Upper lobe of left lung (tissue), 6 donors: ENCODE measurements at regions not wholly inside any gene's neighbourhood (a gene's known extent, or its start where the extent isn't known, plus 50 kb on each side); places are given as distances from the start of the nearest gene placed in this dataset.
"Not testable (repeated sequence)": the region's sequence is repeated elsewhere in the genome, so short reads cannot be mapped to it uniquely, and the experiment has no call there.

ENCODE experiments used
- ATAC-seq, 2 donors: fragments of 200-7000 bp; cut with Tn5 transposase; one replicate each; pipeline ENCODE4 v1.9.1; 2022; ENCODE audit warnings: mild to moderate bottlenecking in 2 of 2, moderate library complexity in 2 of 2; ENCODE audit not compliant: low FRiP score in 2 of 2
- DNase-seq, 2 donors: peaks; one replicate each; pipeline ENCODE4 v3.0.0-alpha.2; 2019 to 2020
- H3K27ac ChIP-seq, 4 donors: fragments of 200-600 bp; sonication (generic); one replicate each; pipeline ENCODE4 v1.5.1; 2016 to 2019
- H3K27me3 ChIP-seq, 4 donors: fragments of 200-600 bp; sonication (generic); one replicate each; pipeline ENCODE4 v1.5.1; 2017 to 2019
- H3K36me3 ChIP-seq, 4 donors: fragments of 200-600 bp; sonication (generic); one replicate each; pipeline ENCODE4 v1.5.1; 2016 to 2019
- H3K4me1 ChIP-seq, 4 donors: fragments of 200-600 bp; sonication (generic); one replicate each; pipeline ENCODE4 v1.5.1; 2018 to 2019
- H3K4me3 ChIP-seq, 4 donors: fragments of 200-600 bp; sonication (generic); one replicate each; pipeline ENCODE4 v1.5.1; 2017 to 2019; ENCODE audit warnings: mild to moderate bottlenecking in 2 of 4, moderate library complexity in 1 of 4
- H3K9me3 ChIP-seq, 4 donors: fragments of 200-600 bp; sonication (generic); one replicate each; pipeline ENCODE4 v1.5.1; 2018 to 2019
- CTCF ChIP-seq, 6 experiments: fragments of 450-650 bp in 4 of 6; fragments of 200-600 bp in 2 of 6; sonication (generic) in 2 of 6; IDR thresholded peaks; one replicate each; pipeline ENCODE4 v1.5.1; 2016 to 2019; ENCODE audit warnings: antibody characterized with exemption in 6 of 6
- EP300 ChIP-seq, 4 donors: sonication (generic); formaldehyde crosslinking; IDR thresholded peaks; one replicate each; pipeline ENCODE4 v1.5.1; 2017; ENCODE audit warnings: antibody characterized with exemption in 4 of 4, control low read depth in 2 of 4
- POLR2A ChIP-seq, 4 donors: fragments of 450-650 bp; IDR thresholded peaks; one replicate each; pipeline ENCODE4 v1.5.1; 2016 to 2017; ENCODE audit warnings: antibody characterized with exemption in 4 of 4, mild to moderate bottlenecking in 2 of 4
- POLR2AphosphoS5 ChIP-seq, 2 donors: sonication (generic); formaldehyde crosslinking; IDR thresholded peaks; one replicate each; pipeline ENCODE4 v1.5.1; 2017; ENCODE audit warnings: antibody characterized with exemption in 2 of 2
- WGBS, 2 donors: methylation state at CpG; one replicate each; pipeline ENCODE4 v1.1.5; 2017 to 2018; 5-methylcytosine and 5-hydroxymethylcytosine counted together
- donor health status: DM: no; HTN: no; CAD: no; lungs with moderate emphysema.
- donor health status: DM: no; HTN: yes; CAD: no; lungs with severe emphysema.

DNA sequence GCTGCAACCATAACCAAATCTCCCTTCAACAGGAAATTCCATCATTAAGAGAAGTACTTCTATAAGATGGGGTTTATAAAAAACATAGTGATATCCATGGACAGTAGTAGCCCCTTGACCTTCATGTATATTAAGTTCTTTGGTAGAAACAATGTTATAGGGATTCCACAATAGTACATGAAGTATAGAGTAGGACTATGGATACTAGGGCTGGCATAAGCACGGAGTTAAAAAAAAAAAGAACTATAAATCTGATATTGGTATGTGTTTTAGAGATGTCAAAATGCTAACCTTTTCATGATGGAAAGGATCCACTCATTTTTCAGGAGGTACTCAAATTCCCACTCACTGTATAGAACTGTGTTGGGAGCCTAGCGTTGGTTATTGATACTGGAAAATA, 337.6 kb downstream of the FGF10 start:
- no peak for ATAC-seq
- TF ChIP-seq CTCF (IDR thresholded peaks at IDR 0.05) (no peak), EP300 (IDR thresholded peaks at IDR 0.05) (no peak), POLR2A (IDR thresholded peaks at IDR 0.05) (no peak), POLR2AphosphoS5 (IDR thresholded peaks at IDR 0.05) (no peak)
- H3K36me3 ChIP-seq: no peaks in the 10 kb centered on the region
- H3K9me3 ChIP-seq: no peaks in the 10 kb centered on the region
- H3K4me1 ChIP-seq: no peaks in the 10 kb centered on the region
- WGBS, 2 donors: 80 to 86% methylated on average over 2 of the region's 2 CpGs
- H3K27me3 ChIP-seq: no peaks in the 10 kb centered on the region
- no peak for DNase-seq
- H3K27ac ChIP-seq: no peak overlapping the region
- no peak overlapping the region for H3K4me3 ChIP-seq

- H3K27me3 ChIP-seq: no peaks in the 10 kb centered on the region
- no peaks in the 10 kb centered on the region for H3K4me1 ChIP-seq
- H3K36me3 ChIP-seq: no peaks in the 10 kb centered on the region
- H3K9me3 ChIP-seq: no peaks in the 10 kb centered on the region
- H3K4me3 ChIP-seq: no peak overlapping the region
- TF ChIP-seq CTCF (IDR thresholded peaks at IDR 0.05) (no peak), POLR2AphosphoS5 (IDR thresholded peaks at IDR 0.05) (no peak), POLR2A (IDR thresholded peaks at IDR 0.05) (no peak), EP300 (IDR thresholded peaks at IDR 0.05) (no peak)
- DNase-seq (no peak), ATAC-seq (no peak)
- 42 to 56% methylated on average over 4 of the region's 4 CpGs for WGBS, 2 donors
- no peak overlapping the region for H3K27ac ChIP-seq
These were observed 340.8 kb downstream of the FGF10 start for GRCh38 chr5:44048276-44048984.

DNA sequence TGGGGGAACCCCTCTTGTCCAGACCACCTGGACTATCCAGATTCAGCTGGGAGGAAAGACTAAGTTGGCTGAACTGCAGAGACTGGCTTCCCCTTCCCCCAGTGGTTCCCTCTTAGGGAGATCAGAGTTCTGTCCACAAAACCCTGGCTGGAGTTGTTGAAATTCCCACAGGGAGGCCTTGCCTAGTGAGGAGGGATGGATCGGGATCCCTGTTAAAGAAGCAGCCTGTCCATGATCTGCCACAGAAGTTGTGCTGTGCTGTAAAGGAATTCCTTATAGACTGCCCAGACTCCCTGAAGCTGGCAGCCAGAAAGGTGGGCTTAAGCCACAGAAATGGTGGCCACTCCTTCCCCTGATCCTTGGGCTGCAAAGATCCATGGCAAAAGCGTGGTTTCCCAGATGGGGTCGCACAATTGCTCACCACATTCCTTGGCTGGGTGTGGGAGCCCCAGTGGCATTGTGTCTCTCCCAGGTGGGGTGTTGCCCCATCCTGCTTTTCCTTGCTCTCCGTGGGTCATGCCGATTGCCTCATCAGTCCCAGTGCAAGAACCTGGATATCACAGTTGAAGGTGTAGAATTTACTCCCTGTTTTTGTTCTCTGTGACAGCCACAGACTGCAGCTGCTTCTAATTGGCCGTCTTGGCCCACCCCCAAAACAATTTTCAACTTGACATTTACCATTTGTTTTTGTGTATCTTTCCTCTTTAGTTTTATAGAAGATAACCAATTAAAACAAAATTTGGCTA, 342.4 kb downstream of the FGF10 start:
- 65 to 82% methylated on average over 6 of the region's 6 CpGs for WGBS, 2 donors
- no peak for ATAC-seq
- Histone ChIP-seq H3K36me3 (no peaks in the 10 kb centered on the region), H3K4me1 (no peaks in the 10 kb centered on the region), H3K9me3 (no peaks in the 10 kb centered on the region), H3K27ac (no peak overlapping the region), H3K27me3 (no peaks in the 10 kb centered on the region), H3K4me3 (no peak overlapping the region)
- no peak for DNase-seq
- TF ChIP-seq CTCF (IDR thresholded peaks at IDR 0.05) (no peak), POLR2A (IDR thresholded peaks at IDR 0.05) (no peak), POLR2AphosphoS5 (IDR thresholded peaks at IDR 0.05) (no peak), EP300 (IDR thresholded peaks at IDR 0.05) (no peak)

DNA sequence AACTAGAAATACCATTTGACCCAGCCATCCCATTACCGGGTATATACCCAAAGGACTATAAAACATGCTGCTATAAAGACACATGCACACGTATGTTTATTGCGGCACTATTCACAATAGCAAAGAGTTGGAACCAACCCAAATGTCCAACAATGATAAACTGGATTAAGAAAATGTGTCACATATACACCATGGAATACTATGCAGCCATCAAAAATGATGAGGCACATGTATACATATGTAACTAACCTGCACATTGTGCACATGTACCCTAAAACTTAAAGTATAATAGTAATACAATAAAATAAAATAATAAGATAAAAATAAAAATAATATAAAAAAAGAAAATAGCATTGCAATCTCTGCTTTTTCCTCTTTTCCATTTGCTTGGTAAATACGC, 344.7 kb downstream of the FGF10 start:
- H3K9me3 ChIP-seq, ATAC-seq, H3K27ac ChIP-seq, DNase-seq, H3K4me1 ChIP-seq, H3K27me3 ChIP-seq, H3K4me3 ChIP-seq, H3K36me3 ChIP-seq: not testable (repeated sequence)
- 94 to 99% methylated on average over 4 of the region's 4 CpGs for WGBS, 2 donors

DNA sequence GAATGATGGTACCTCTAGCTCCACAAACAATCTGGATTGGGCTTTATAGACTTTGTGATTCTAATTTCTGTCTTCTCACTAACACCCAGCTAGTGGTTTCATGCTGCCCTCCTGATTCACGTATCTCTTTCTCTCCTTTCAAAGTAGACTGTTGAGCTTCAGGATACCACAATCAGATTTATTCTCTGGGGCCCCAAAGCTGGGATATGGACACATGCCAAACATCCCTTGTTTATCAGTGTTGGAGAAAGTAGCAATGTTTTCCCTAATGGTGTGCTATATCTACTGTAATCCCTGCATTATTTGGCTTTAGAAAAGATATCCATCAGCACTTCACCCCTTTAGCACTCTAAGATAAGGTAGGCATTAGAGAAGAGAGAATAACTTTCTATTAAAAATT, 361.0 kb downstream of the FGF10 start:
- no peak for DNase-seq
- no peaks in the 10 kb centered on the region for H3K27me3 ChIP-seq
- no peak for ATAC-seq
- no peaks in the 10 kb centered on the region for H3K4me1 ChIP-seq
- no peaks in the 10 kb centered on the region for H3K36me3 ChIP-seq
- H3K27ac ChIP-seq: no peak overlapping the region
- H3K4me3 ChIP-seq: no peak overlapping the region
- TF ChIP-seq EP300 (IDR thresholded peaks at IDR 0.05) (no peak), CTCF (IDR thresholded peaks at IDR 0.05) (no peak), POLR2A (IDR thresholded peaks at IDR 0.05) (no peak), POLR2AphosphoS5 (IDR thresholded peaks at IDR 0.05) (no peak)
- 45 to 65% methylated on average over 1 of the region's 1 CpG for WGBS, 2 donors
- H3K9me3 ChIP-seq: no peaks in the 10 kb centered on the region
